Adrenal gland (tissue), 5 donors: ENCODE measurements at regions not wholly inside any gene's neighbourhood (a gene's known extent, or its start where the extent isn't known, plus 50 kb on each side); places are given as distances from the start of the nearest gene placed in this dataset.

ENCODE experiments used
- POLR2A ChIP-seq, 2 donors: fragments of 450-650 bp; IDR thresholded peaks; one replicate each; pipeline ENCODE4 v1.6.1; 2017; ENCODE audit warnings: antibody characterized with exemption in 2 of 2, mild to moderate bottlenecking in 2 of 2, moderate library complexity in 1 of 2
- TF ChIP-seq, protein P1 (sequence below), 6 experiments: fragments of 450-650 bp in 4 of 6; fragments of 200-600 bp in 2 of 6; sonication (generic) in 1 of 6; IDR thresholded peaks; 1 replicate in 5 of 6; 2 replicates in 1 of 6; pipeline versions ENCODE4 v1.5.1 to v1.8.0; 2016 to 2021; ENCODE audit warnings: antibody characterized with exemption in 6 of 6, mild to moderate bottlenecking in 2 of 6, moderate library complexity in 1 of 6
- donor health status: DM: no; HTN: no; CAD: no.

DNA sequence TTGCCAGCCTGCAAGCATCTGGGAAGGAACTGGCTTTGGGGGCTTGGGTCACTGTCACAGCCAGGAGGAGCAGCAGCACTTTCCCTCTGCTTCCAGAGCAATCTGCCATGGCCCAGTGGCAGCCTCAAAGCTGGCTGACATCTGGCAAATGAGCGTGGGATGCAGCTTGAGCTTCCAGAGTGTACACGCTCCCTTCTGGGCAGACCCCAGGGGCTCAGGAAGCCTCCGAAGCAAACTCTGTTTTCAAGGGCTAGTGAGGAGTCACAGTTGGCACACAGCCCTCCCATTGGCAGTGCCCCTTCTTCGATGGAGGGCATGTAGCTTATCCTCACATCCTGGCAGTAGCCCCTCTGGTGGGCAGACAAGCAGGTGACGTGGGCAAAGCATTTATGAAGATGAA lies 249.6 kb downstream of the ENGASE start:
- TF ChIP-seq, protein P1, sequence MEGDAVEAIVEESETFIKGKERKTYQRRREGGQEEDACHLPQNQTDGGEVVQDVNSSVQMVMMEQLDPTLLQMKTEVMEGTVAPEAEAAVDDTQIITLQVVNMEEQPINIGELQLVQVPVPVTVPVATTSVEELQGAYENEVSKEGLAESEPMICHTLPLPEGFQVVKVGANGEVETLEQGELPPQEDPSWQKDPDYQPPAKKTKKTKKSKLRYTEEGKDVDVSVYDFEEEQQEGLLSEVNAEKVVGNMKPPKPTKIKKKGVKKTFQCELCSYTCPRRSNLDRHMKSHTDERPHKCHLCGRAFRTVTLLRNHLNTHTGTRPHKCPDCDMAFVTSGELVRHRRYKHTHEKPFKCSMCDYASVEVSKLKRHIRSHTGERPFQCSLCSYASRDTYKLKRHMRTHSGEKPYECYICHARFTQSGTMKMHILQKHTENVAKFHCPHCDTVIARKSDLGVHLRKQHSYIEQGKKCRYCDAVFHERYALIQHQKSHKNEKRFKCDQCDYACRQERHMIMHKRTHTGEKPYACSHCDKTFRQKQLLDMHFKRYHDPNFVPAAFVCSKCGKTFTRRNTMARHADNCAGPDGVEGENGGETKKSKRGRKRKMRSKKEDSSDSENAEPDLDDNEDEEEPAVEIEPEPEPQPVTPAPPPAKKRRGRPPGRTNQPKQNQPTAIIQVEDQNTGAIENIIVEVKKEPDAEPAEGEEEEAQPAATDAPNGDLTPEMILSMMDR (IDR thresholded peaks at IDR 0.05), result no peak
- no peak for TF ChIP-seq POLR2A (IDR thresholded peaks at IDR 0.05)
